GM23248 (cell line): ENCODE measurements at regions not wholly inside any gene's neighbourhood (a gene's known extent, or its start where the extent isn't known, plus 50 kb on each side); places are given as distances from the start of the nearest gene placed in this dataset.

Experiments
- DNase-seq: peaks from one replicate; pipeline ENCODE4 v3.0.0-alpha.2; 2015
- H2AFZ ChIP-seq: fragments of 200-600 bp; sonication (generic); 2 replicates; pipeline ENCODE4 v1.6.1; 2016; ENCODE audit warnings: antibody characterized with exemption
- H3F3A ChIP-seq: fragments of 200-600 bp; sonication (generic); 2 replicates; pipeline ENCODE4 v1.6.1; 2016; ENCODE audit warnings: mild to moderate bottlenecking, antibody characterized with exemption, mixed run types; ENCODE audit not compliant: insufficient read depth
- H3K27ac ChIP-seq: fragments of 200-600 bp; sonication (generic); 2 replicates; pipeline ENCODE4 v1.5.1; 2016; ENCODE audit warnings: mild to moderate bottlenecking
- H3K27me3 ChIP-seq: fragments of 200-600 bp; sonication (generic); replicated peaks from 2 replicates; pipeline ENCODE4 v1.6.1; 2016; ENCODE audit warnings: mild to moderate bottlenecking; ENCODE audit not compliant: insufficient read depth
- H3K36me3 ChIP-seq: fragments of 200-600 bp; sonication (generic); 2 replicates; pipeline ENCODE4 v1.6.1; 2016; ENCODE audit warnings: low read depth, mild to moderate bottlenecking
- H3K4me1 ChIP-seq: fragments of 200-600 bp; sonication (generic); 2 replicates; pipeline ENCODE4 v1.6.1; 2016; ENCODE audit warnings: mild to moderate bottlenecking; ENCODE audit not compliant: insufficient read depth
- H3K4me2 ChIP-seq: fragments of 200-600 bp; sonication (generic); one replicate; pipeline ENCODE4 v1.6.1; 2016; ENCODE audit warnings: mild to moderate bottlenecking; ENCODE audit not compliant: unreplicated experiment
- H3K4me3 ChIP-seq: fragments of 200-600 bp; sonication (generic); 2 replicates; pipeline ENCODE4 v1.5.1; 2016; ENCODE audit warnings: mild to moderate bottlenecking
- H3K79me2 ChIP-seq: fragments of 200-600 bp; sonication (generic); 2 replicates; pipeline ENCODE4 v1.6.1; 2016; ENCODE audit warnings: mild to moderate bottlenecking; ENCODE audit not compliant: insufficient read depth
- H3K9ac ChIP-seq: fragments of 200-600 bp; sonication (generic); 2 replicates; pipeline ENCODE4 v1.6.1; 2016; ENCODE audit warnings: mild to moderate bottlenecking
- H3K9me2 ChIP-seq: fragments of 200-600 bp; sonication (generic); 2 replicates; pipeline ENCODE4 v1.6.1; 2016; ENCODE audit warnings: mixed run types, mild to moderate bottlenecking, moderate library complexity; ENCODE audit not compliant: insufficient read depth
- H3K9me3 ChIP-seq: fragments of 200-600 bp; sonication (generic); one replicate; pipeline ENCODE4 v1.6.1; 2017; ENCODE audit warnings: low read depth
- H4K20me1 ChIP-seq: fragments of 200-600 bp; sonication (generic); 2 replicates; pipeline ENCODE4 v1.6.0; 2016; ENCODE audit not compliant: insufficient read depth
- EZH2 ChIP-seq: fragments of 200-600 bp; sonication (generic); IDR thresholded peaks from 2 replicates; pipeline ENCODE4 v1.6.1; 2018; ENCODE audit warnings: antibody characterized with exemption, mild to moderate bottlenecking; ENCODE audit not compliant: insufficient read depth, poor library complexity, severe bottlenecking
- EZH2phosphoT487 ChIP-seq: fragments of 200-600 bp; sonication (generic); IDR thresholded peaks from 2 replicates; pipeline ENCODE4 v1.6.1; 2018; ENCODE audit warnings: antibody characterized with exemption, moderate library complexity, mild to moderate bottlenecking, low read depth; ENCODE audit not compliant: insufficient read depth
- WGBS, 2 experiments: methylation state at CpG; one replicate each; pipeline ENCODE4 v1.1.6; 2015 to 2017; ENCODE audit warnings: low lambda C conversion rate in 2 of 2, low coverage in 1 of 2; ENCODE audit errors: missing lambda C conversion rate in 2 of 2; 5-methylcytosine and 5-hydroxymethylcytosine counted together
- in situ Hi-C: fragments of 300-500 bp; cut with MboI; formaldehyde crosslinking; loops from 2 replicates; pipeline ENCODE4 v1.15.0; 2020

DNA sequence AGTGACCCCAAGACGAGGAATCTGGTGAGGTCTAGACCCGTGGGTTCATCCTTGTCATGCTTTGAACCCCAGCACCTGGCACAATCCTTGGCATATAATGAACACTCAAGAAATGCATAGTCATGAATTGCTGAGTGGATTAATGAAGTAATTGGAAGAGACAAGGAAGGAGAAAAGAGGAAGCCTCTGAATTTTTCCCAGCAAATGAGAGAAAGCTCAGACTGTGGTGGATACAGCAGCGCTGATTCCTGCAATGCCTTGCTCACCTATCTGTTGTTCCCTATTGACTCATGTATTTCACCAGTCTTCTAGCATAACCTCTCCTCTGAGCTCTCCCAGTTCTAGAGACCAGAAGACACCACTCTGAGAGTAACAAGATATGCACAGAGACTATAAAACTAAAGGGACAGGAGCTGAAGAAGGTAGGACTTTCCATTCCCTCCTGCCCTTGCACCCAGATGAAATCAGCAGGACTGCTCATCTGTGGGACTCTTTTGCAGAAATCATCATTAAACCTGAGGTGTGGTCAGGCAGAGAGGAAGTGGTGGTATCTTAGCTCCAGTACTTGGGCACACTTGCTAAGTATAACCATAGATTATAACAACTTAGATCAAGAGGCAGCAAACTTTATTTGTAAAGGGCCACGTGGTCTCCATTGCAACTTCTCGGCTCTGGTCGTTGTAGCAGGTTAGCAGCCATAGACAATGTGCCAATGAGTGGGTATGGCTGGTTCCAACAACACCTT lies 102.8 kb downstream of the MAF start:
- Histone ChIP-seq H3K9me2 (no peaks in the 10 kb centered on the region), H3K4me3 (no peak overlapping the region)
- WGBS, 2 experiments: 30 to 35% methylated on average over 6 of the region's 6 CpGs

DNA sequence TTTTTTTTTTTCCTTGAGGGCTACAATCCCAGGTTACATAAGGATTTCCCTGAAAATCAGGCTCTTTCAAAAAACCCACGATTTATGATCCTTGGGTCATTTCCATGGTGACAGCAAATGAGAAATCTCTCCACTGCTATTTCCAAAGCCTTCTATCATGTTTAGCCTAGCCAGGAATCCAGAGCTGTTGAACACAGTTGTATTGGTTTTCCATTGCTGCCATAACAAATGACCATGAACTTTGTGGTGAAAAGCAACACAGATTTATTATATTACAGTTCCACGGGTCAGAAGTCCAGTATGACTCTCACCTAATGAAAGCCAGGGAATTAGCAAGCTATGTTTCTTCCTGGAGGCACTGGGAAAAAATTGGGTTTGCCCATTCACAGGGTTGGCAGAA lies 106.6 kb downstream of the MAF start:
- TF ChIP-seq EZH2 (no peak), EZH2phosphoT487 (no peak)
- in situ Hi-C loops: no loop called here

More for the DNA sequence above, 102.8 kb downstream of the MAF start:
- Histone ChIP-seq H3K4me1 (no peaks in the 10 kb centered on the region), H3K9me3 (no peaks in the 10 kb centered on the region), H4K20me1 (no peaks in the 10 kb centered on the region), H3K36me3 (no peaks in the 10 kb centered on the region), H3K4me2 (no peak overlapping the region), H3K9ac (no peak overlapping the region), H3K27ac (no peak overlapping the region), H2AFZ (no peak overlapping the region), H3F3A (no peaks in the 10 kb centered on the region), H3K79me2 (no peaks in the 10 kb centered on the region), H3K27me3 (no peaks in the 10 kb centered on the region)
- no peak for TF ChIP-seq EZH2phosphoT487
- no peak for DNase-seq
- in situ Hi-C loops: no loop called here

GRCh38 chr16:79492036-79492435 lies 108.5 kb downstream of the MAF start:
- no peaks in the 10 kb centered on the region for H3F3A ChIP-seq
- no peaks in the 10 kb centered on the region for H3K36me3 ChIP-seq
- H3K4me1 ChIP-seq: no peaks in the 10 kb centered on the region
- no peak overlapping the region for H3K9ac ChIP-seq
- TF ChIP-seq EZH2phosphoT487: no peak
- no peak for TF ChIP-seq EZH2
- DNase-seq: no peak
- H2AFZ ChIP-seq: no peak overlapping the region
- H3K27ac ChIP-seq: no peak overlapping the region
- no peaks in the 10 kb centered on the region for H3K9me3 ChIP-seq
- H3K27me3 ChIP-seq: no peaks in the 10 kb centered on the region
- in situ Hi-C loops: no loop called here
- no peaks in the 10 kb centered on the region for H3K79me2 ChIP-seq
- no peak overlapping the region for H3K4me3 ChIP-seq
- H4K20me1 ChIP-seq: no peaks in the 10 kb centered on the region
- no peak overlapping the region for H3K4me2 ChIP-seq
- H3K9me2 ChIP-seq: no peaks in the 10 kb centered on the region
- 50 to 58% methylated on average over 10 of the region's 10 CpGs for WGBS, 2 experiments

More for the DNA sequence above, 106.6 kb downstream of the MAF start:
- no peak overlapping the region for H2AFZ ChIP-seq
- H3F3A ChIP-seq: no peaks in the 10 kb centered on the region
- no peak overlapping the region for H3K4me3 ChIP-seq
- no peaks in the 10 kb centered on the region for H3K9me3 ChIP-seq
- H3K27me3 ChIP-seq: no peaks in the 10 kb centered on the region
- DNase-seq: no peak
- no peaks in the 10 kb centered on the region for H3K4me1 ChIP-seq
- no peaks in the 10 kb centered on the region for H4K20me1 ChIP-seq
- H3K36me3 ChIP-seq: no peaks in the 10 kb centered on the region
- H3K79me2 ChIP-seq: no peaks in the 10 kb centered on the region
- no peak overlapping the region for H3K27ac ChIP-seq
- no peaks in the 10 kb centered on the region for H3K9me2 ChIP-seq
- H3K9ac ChIP-seq: no peak overlapping the region
- no peak overlapping the region for H3K4me2 ChIP-seq
- WGBS, 2 experiments: 17 to 27% methylated on average over 2 of the region's 2 CpGs

DNA sequence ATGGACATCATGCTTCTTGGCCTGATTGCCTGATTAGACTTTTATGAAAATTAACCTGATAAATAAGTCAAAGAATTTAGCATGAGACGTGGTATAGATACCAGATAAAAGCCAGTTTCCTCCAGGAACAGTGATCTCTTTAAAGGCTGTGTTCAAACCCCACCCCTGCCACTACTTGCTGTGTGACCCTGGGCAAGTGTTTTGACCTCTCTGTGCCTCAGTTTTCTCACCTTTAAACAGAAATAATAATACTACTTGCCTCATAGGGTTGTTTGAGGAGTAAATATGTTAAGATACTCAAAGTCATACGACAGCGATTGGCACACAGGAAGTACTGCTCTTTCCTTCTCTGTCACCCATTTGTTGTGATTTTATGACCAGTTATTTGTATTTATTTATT lies 115.5 kb downstream of the MAF start:
- Histone ChIP-seq H3K9ac (no peak overlapping the region), H3K4me3 (no peak overlapping the region), H3K27ac (no peak overlapping the region), H2AFZ (no peak overlapping the region), H3K4me2 (no peak overlapping the region), H3K9me2 (no peaks in the 10 kb centered on the region), H3K9me3 (no peaks in the 10 kb centered on the region), H3K36me3 (no peaks in the 10 kb centered on the region), H3K4me1 (no peaks in the 10 kb centered on the region), H4K20me1 (no peaks in the 10 kb centered on the region), H3K79me2 (no peaks in the 10 kb centered on the region), H3F3A (no peaks in the 10 kb centered on the region), H3K27me3 (no peaks in the 10 kb centered on the region)
- no peak for TF ChIP-seq EZH2phosphoT487
- 55 to 66% methylated on average over 3 of the region's 3 CpGs for WGBS, 2 experiments
- in situ Hi-C loops: no loop called here
- DNase-seq: no peak

DNA sequence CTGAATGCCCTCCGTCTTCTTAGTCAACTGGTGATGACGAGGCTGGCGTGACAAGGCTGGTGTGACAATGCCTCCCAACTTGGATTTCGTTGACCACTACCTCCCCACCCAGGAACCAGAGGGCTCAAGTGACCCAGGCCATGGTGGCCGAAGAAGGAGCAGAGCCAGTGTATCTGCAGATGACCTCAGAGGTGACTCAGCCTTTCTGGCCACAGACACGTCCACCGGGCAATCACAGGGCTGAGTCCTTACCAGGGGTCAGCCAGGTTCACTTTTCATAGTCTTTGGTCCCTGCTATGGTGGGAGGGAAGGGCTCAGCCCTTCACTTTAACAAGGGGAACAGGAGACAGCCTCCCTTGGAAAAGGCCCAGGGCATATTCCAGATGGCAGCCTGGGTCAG lies 116.3 kb downstream of the MAF start:
- no peaks in the 10 kb centered on the region for H3K4me1 ChIP-seq
- no peak overlapping the region for H2AFZ ChIP-seq
- no peaks in the 10 kb centered on the region for H3K9me2 ChIP-seq
- 61 to 73% methylated on average over 7 of the region's 7 CpGs for WGBS, 2 experiments
- H3K27me3 ChIP-seq: no peaks in the 10 kb centered on the region
- no peak overlapping the region for H3K27ac ChIP-seq
- in situ Hi-C loops: no loop called here
- H3K36me3 ChIP-seq: no peaks in the 10 kb centered on the region
- H3K79me2 ChIP-seq: no peaks in the 10 kb centered on the region
- no peak overlapping the region for H3K9ac ChIP-seq
- H4K20me1 ChIP-seq: no peaks in the 10 kb centered on the region
- no peak overlapping the region for H3K4me2 ChIP-seq
- H3K9me3 ChIP-seq: no peaks in the 10 kb centered on the region
- no peak for DNase-seq
- H3K4me3 ChIP-seq: no peak overlapping the region
- no peaks in the 10 kb centered on the region for H3F3A ChIP-seq
- TF ChIP-seq EZH2phosphoT487: no peak
- no peak for TF ChIP-seq EZH2
